Activated naive CD4-positive, alpha-beta T cell treated with anti-CD3 and anti-CD28 coated beads, Interleukin-2, amount 50 U/mL, for 24 hours (primary cell): ENCODE measurements at regions not wholly inside any gene's neighbourhood (a gene's known extent, or its start where the extent isn't known, plus 50 kb on each side); places are given as distances from the start of the nearest gene placed in this dataset.
"Not testable (repeated sequence)": the region's sequence is repeated elsewhere in the genome, so short reads cannot be mapped to it uniquely, and the experiment has no call there.

Experiments
- H3K27ac Mint-ChIP-seq: one replicate; pipeline ENCODE4 v1.8.0; 2021; ENCODE audit warnings: mild to moderate bottlenecking, mixed read lengths
- H3K27me3 Mint-ChIP-seq: one replicate; pipeline ENCODE4 v1.8.0; 2021; ENCODE audit warnings: mixed read lengths
- H3K36me3 Mint-ChIP-seq: one replicate; pipeline ENCODE4 v1.8.0; 2021; ENCODE audit warnings: mixed read lengths
- H3K4me1 Mint-ChIP-seq: one replicate; pipeline ENCODE4 v1.8.0; 2021; ENCODE audit warnings: mixed read lengths
- H3K4me3 Mint-ChIP-seq: one replicate; pipeline ENCODE4 v1.8.0; 2021; ENCODE audit warnings: mild to moderate bottlenecking, mixed read lengths
- H3K9me3 Mint-ChIP-seq: one replicate; pipeline ENCODE4 v1.8.0; 2021; ENCODE audit warnings: mixed read lengths

DNA sequence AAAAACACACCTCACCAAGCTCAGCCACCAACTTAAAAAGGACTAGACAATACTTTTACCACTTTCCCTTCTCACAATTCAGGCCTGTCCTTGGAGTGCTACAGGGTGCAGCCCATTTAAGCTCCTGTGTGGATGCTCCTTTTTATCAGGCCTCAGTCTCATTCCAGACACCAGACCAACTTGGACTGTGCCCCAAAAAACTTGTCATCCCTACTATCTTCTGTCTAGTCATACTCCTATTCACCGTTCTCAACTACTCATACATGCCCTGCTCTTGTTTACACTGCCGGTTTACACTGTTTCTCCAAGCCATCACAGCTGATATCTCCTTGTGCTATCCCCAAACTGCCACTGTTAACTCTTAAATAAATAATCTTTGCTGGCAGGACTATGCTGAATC lies 242.8 kb upstream of the PROK2 start:
- H3K9me3 Mint-ChIP-seq, H3K27me3 Mint-ChIP-seq, H3K4me3 Mint-ChIP-seq, H3K36me3 Mint-ChIP-seq, H3K4me1 Mint-ChIP-seq, H3K27ac Mint-ChIP-seq: not testable (repeated sequence)

DNA sequence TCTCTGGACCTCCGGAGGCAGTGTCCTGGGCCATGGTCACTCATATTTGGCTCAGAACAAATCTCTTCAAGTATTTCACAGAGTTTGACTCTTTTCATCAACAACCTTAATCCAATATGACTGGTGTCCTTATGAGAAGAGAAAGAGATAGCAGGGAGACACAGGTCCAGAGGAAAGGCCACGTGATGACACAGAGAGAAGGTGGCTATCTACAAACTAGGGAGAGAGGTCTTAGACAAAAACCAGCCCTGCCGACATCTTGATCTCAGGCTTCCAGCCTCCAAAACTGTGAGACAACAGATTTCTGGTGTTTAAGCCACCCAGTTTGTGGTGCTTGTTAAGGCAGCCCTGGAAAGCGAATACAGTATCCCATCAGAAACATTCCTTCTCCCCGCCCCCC lies 237.1 kb upstream of the PROK2 start:
- no peaks in the 10 kb centered on the region for H3K9me3 Mint-ChIP-seq
- H3K4me1 Mint-ChIP-seq = no peaks in the 10 kb centered on the region
- H3K4me3 Mint-ChIP-seq = no peak overlapping the region
- H3K27me3 Mint-ChIP-seq = no peaks in the 10 kb centered on the region
- no peaks in the 10 kb centered on the region for H3K36me3 Mint-ChIP-seq
- H3K27ac Mint-ChIP-seq = no peak overlapping the region

GRCh38 chr3:72021531-72021930 lies 236.6 kb upstream of the PROK2 start:
- Mint-ChIP-seq H3K27ac (no peak overlapping the region), H3K36me3 (no peaks in the 10 kb centered on the region), H3K9me3 (no peaks in the 10 kb centered on the region), H3K4me3 (no peak overlapping the region), H3K27me3 (no peaks in the 10 kb centered on the region), H3K4me1 (no peaks in the 10 kb centered on the region)

- H3K36me3 Mint-ChIP-seq = no peaks in the 10 kb centered on the region
- H3K4me3 Mint-ChIP-seq = no peak overlapping the region
- H3K27ac Mint-ChIP-seq = no peak overlapping the region
- no peaks in the 10 kb centered on the region for H3K9me3 Mint-ChIP-seq
- H3K4me1 Mint-ChIP-seq = no peaks in the 10 kb centered on the region
- no peaks in the 10 kb centered on the region for H3K27me3 Mint-ChIP-seq
Observed at GRCh38 chr3:72018343-72018984, 233.5 kb upstream of the PROK2 start.

GRCh38 chr3:72017935-72018334 lies 233.0 kb upstream of the PROK2 start:
- H3K27ac Mint-ChIP-seq = no peak overlapping the region
- H3K4me3 Mint-ChIP-seq = no peak overlapping the region

GRCh38 chr3:72017311-72017710 lies 232.4 kb upstream of the PROK2 start:
- H3K27ac Mint-ChIP-seq = no peak overlapping the region
- H3K36me3 Mint-ChIP-seq = no peaks in the 10 kb centered on the region
- peaks cover 3% of the 10 kb centered on the region for H3K27me3 Mint-ChIP-seq
- no peak overlapping the region for H3K4me3 Mint-ChIP-seq
- no peaks in the 10 kb centered on the region for H3K4me1 Mint-ChIP-seq
- no peaks in the 10 kb centered on the region for H3K9me3 Mint-ChIP-seq

More at GRCh38 chr3:72017935-72018334, 233.0 kb upstream of the PROK2 start:
- no peaks in the 10 kb centered on the region for H3K36me3 Mint-ChIP-seq
- peaks cover under 1% of the 10 kb centered on the region for H3K27me3 Mint-ChIP-seq
- H3K9me3 Mint-ChIP-seq = no peaks in the 10 kb centered on the region
- no peaks in the 10 kb centered on the region for H3K4me1 Mint-ChIP-seq

GRCh38 chr3:72015463-72015862 lies 230.5 kb upstream of the PROK2 start:
- Mint-ChIP-seq H3K27ac (no peak overlapping the region), H3K4me1 (no peaks in the 10 kb centered on the region), H3K36me3 (no peaks in the 10 kb centered on the region), H3K9me3 (no peaks in the 10 kb centered on the region), H3K27me3 (peaks cover 3% of the 10 kb centered on the region), H3K4me3 (no peak overlapping the region)

DNA sequence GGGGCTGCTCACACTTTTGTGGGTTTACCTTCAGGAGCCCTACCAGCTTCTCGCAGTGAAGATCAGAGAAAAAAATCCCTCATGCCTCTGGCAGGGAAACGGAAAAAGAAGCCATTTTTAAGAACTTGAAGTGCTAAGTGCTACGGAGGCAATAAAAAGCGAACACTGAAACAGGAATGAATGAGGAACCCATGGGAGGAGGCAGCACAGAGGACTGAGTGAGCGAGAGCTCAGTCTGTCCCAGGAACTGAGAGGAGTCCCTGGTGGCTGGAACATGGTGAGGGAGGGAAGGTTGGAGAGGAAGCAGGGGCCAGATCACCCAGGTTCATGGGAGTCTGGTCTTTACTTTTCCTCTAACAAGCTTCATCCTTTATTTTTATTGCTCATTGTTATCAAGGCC lies 228.1 kb upstream of the PROK2 start:
- H3K9me3 Mint-ChIP-seq = no peaks in the 10 kb centered on the region
- no peak overlapping the region for H3K27ac Mint-ChIP-seq
- H3K4me3 Mint-ChIP-seq = no peak overlapping the region
- H3K27me3 Mint-ChIP-seq = peaks cover 5% of the 10 kb centered on the region
- no peaks in the 10 kb centered on the region for H3K4me1 Mint-ChIP-seq
- no peaks in the 10 kb centered on the region for H3K36me3 Mint-ChIP-seq

GRCh38 chr3:72012363-72012762 lies 227.4 kb upstream of the PROK2 start:
- Mint-ChIP-seq H3K27ac (no peak overlapping the region), H3K27me3 (peaks cover 5% of the 10 kb centered on the region), H3K36me3 (no peaks in the 10 kb centered on the region), H3K4me1 (no peaks in the 10 kb centered on the region), H3K9me3 (no peaks in the 10 kb centered on the region), H3K4me3 (no peak overlapping the region)

- no peaks in the 10 kb centered on the region for H3K36me3 Mint-ChIP-seq
- H3K4me1 Mint-ChIP-seq = no peaks in the 10 kb centered on the region
- no peak overlapping the region for H3K27ac Mint-ChIP-seq
- peaks cover 5% of the 10 kb centered on the region for H3K27me3 Mint-ChIP-seq
- no peak overlapping the region for H3K4me3 Mint-ChIP-seq
- H3K9me3 Mint-ChIP-seq = no peaks in the 10 kb centered on the region
Observed at GRCh38 chr3:72011485-72011884, 226.5 kb upstream of the PROK2 start.

DNA sequence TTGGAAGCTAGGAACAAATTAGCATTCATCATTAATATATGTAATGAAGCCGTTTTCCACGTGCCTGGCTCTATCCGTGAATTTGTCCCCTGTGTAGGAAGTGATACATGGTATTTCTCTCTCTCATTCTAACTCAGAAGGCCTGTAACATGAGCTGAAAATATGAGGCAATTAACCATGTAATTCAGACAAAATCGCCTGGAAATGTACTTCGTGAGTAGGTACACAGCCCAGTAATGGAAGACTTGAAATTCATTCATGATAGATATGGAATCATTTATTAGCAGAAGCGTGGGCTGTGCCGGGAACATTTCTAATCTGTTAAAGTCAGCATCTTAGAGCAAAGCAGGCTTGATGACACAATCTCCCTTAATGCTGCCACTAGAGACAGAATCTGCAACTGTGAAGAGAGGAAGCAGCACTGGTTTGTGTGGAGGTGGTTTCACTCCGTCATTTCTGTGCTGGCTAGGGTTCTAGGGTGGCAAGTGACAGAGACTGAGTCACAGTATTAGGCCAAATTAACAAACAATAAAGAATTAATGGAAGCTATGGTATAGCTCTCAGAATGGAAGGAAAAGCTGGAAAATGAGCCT lies 225.0 kb upstream of the PROK2 start:
- Mint-ChIP-seq H3K4me1 (no peaks in the 10 kb centered on the region), H3K27ac (no peak overlapping the region), H3K36me3 (no peaks in the 10 kb centered on the region), H3K27me3 (peaks cover 5% of the 10 kb centered on the region), H3K9me3 (no peaks in the 10 kb centered on the region), H3K4me3 (no peak overlapping the region)

DNA sequence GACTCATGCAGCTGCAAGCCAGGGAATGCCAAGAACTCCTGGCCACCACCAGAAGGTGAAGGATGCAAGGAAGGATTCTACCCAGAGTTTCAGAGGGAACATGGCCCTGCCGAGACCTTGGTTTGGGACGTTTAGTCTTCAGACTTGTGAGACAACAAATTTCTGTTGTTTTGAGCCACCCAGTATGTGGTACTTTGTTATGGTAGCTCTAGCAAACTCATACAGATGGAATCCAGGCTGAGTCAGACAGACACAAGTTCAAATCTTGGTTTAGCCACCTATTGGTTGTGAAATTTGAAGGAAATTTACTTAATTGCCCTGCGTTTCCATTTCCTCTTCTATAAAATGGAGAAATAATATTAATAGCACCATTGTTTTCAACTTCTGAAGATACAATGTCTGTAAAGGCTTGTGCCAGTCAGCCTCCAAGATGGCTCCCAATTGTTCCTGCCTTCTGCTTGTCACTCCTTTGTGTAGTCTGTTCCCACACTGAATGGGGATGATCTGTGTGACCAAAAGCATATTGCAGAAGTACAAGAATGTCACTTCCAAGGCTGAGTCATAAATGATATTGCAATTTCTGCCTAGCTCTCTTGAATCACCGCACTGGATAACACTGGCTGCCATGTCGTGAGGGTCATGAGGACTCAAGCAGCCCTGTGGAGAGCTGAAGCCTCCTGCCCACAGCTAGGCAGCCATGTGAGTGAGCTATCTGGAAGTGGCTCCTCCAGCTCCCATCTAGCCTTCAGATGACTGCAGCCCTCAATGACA lies 223.5 kb upstream of the PROK2 start:
- Mint-ChIP-seq H3K9me3 (no peaks in the 10 kb centered on the region), H3K4me3 (no peak overlapping the region), H3K36me3 (no peaks in the 10 kb centered on the region), H3K27ac (no peak overlapping the region), H3K27me3 (peaks cover 5% of the 10 kb centered on the region), H3K4me1 (no peaks in the 10 kb centered on the region)

GRCh38 chr3:72006631-72007556 lies 221.9 kb upstream of the PROK2 start:
- Mint-ChIP-seq H3K27me3 (peaks cover 2% of the 10 kb centered on the region), H3K4me3 (no peak overlapping the region), H3K27ac (no peak overlapping the region), H3K4me1 (no peaks in the 10 kb centered on the region), H3K36me3 (no peaks in the 10 kb centered on the region), H3K9me3 (no peaks in the 10 kb centered on the region)

DNA sequence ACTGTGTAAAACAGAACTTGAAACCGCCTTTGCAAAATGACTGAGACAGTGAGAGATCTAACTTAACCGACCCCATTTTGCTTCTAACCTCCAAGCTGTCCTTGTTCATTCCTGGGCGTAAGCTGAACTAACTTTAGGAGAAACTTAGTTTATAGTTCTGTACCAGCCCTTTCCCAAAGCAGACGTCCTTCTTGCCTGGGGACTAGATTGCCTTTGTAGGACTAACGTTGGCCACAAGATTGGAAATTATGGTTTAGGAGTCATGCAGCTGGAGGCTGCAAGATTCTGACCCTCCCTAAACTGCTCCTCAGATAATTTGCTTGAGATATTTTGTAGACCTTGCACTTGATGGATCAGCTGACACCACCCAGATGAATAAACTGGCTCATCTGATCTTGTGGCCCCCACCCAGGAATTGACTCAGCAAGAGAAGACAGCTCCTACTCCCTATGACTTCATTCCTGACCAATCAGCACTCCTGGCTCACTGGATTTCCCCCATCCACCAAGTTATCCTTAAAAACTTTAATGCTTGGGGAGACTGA lies 219.9 kb upstream of the PROK2 start:
- no peaks in the 10 kb centered on the region for H3K36me3 Mint-ChIP-seq
- no peak overlapping the region for H3K27ac Mint-ChIP-seq
- no peaks in the 10 kb centered on the region for H3K9me3 Mint-ChIP-seq
- peaks cover 2% of the 10 kb centered on the region for H3K27me3 Mint-ChIP-seq
- H3K4me1 Mint-ChIP-seq = no peaks in the 10 kb centered on the region
- H3K4me3 Mint-ChIP-seq = no peak overlapping the region

- Mint-ChIP-seq H3K36me3 (no peaks in the 10 kb centered on the region), H3K4me1 (no peaks in the 10 kb centered on the region), H3K9me3 (no peaks in the 10 kb centered on the region), H3K27ac (no peak overlapping the region), H3K27me3 (peaks cover 2% of the 10 kb centered on the region), H3K4me3 (no peak overlapping the region)
Observed at GRCh38 chr3:72003936-72004335, 219.0 kb upstream of the PROK2 start.
